NCI-H1930 (cell line): ENCODE measurements at regions not wholly inside any gene's neighbourhood (a gene's known extent, or its start where the extent isn't known, plus 50 kb on each side); places are given as distances from the start of the nearest gene placed in this dataset.

ENCODE experiments used
- DNase-seq, 2 experiments: peaks; one replicate each; lab custom pipeline; 2025; lab: John Stamatoyannopoulos, UW

GRCh38 chr13:47426126-47426849 lies 529.4 kb upstream of the HTR2A start:
- DNase-seq: no peak

GRCh38 chr13:47421525-47421924 lies 524.7 kb upstream of the HTR2A start:
- DNase-seq: no peak

GRCh38 chr13:47420568-47420967 lies 523.7 kb upstream of the HTR2A start:
- no peak for DNase-seq

- DNase-seq: no peak
Observed at GRCh38 chr13:47420020-47420419, 523.2 kb upstream of the HTR2A start.

GRCh38 chr13:47418206-47418920 lies 521.5 kb upstream of the HTR2A start:
- no peak for DNase-seq

GRCh38 chr13:47417485-47417884 lies 520.6 kb upstream of the HTR2A start:
- DNase-seq: no peak

GRCh38 chr13:47415048-47415447 lies 518.2 kb upstream of the HTR2A start:
- no peak for DNase-seq

- DNase-seq: no peak
Observed at GRCh38 chr13:47413526-47413925, 516.7 kb upstream of the HTR2A start.

GRCh38 chr13:47413112-47413511 lies 516.3 kb upstream of the HTR2A start:
- DNase-seq: no peak

- DNase-seq: no peak
Observed at GRCh38 chr13:47409778-47410177, 512.9 kb upstream of the HTR2A start.

GRCh38 chr13:47408546-47409319 lies 511.9 kb upstream of the HTR2A start:
- no peak for DNase-seq

- no peak for DNase-seq
Observed at GRCh38 chr13:47407808-47408207, 511.0 kb upstream of the HTR2A start.

GRCh38 chr13:47399599-47399998 lies 502.7 kb upstream of the HTR2A start:
- DNase-seq: no peak

GRCh38 chr13:47397739-47398138 lies 500.9 kb upstream of the HTR2A start:
- DNase-seq: no peak

GRCh38 chr13:47396915-47397314 lies 500.1 kb upstream of the HTR2A start:
- no peak for DNase-seq

- no peak for DNase-seq
Observed at GRCh38 chr13:47374741-47375140, 477.9 kb upstream of the HTR2A start.

GRCh38 chr13:47372751-47373150 lies 475.9 kb upstream of the HTR2A start:
- no peak for DNase-seq

- no peak for DNase-seq
Observed at GRCh38 chr13:47351798-47352197, 454.9 kb upstream of the HTR2A start.

GRCh38 chr13:47350334-47351124 lies 453.7 kb upstream of the HTR2A start:
- DNase-seq: no peak

- DNase-seq: no peak
Observed at GRCh38 chr13:47349211-47349610, 452.4 kb upstream of the HTR2A start.

- no peak for DNase-seq
Observed at GRCh38 chr13:47337781-47338507, 441.1 kb upstream of the HTR2A start.
